Uterus (tissue), 3 donors: ENCODE measurements at regions not wholly inside any gene's neighbourhood (a gene's known extent, or its start where the extent isn't known, plus 50 kb on each side); places are given as distances from the start of the nearest gene placed in this dataset.

Source experiments
- DNase-seq, 2 donors: peaks; one replicate each; pipeline ENCODE4 v3.0.0-alpha.2; 2019 to 2020
- H3K27ac ChIP-seq, 2 donors: fragments of 200-600 bp; sonication (generic); 1 replicate in 1 of 2; 2 replicates in 1 of 2; pipeline ENCODE4 v1.5.1; 2016 to 2018
- H3K27me3 ChIP-seq, 2 donors: fragments of 200-600 bp; sonication (generic); one replicate each; pipeline ENCODE4 v1.5.1; 2018 to 2019; ENCODE audit warnings: control low read depth in 1 of 2
- H3K36me3 ChIP-seq, 2 donors: fragments of 200-600 bp; sonication (generic); one replicate each; pipeline ENCODE4 v1.5.1; 2019; ENCODE audit warnings: control low read depth in 1 of 2
- H3K4me1 ChIP-seq, 2 donors: fragments of 200-600 bp; sonication (generic); one replicate each; pipeline ENCODE4 v1.5.1; 2018 to 2019; ENCODE audit warnings: control low read depth in 1 of 2
- H3K4me3 ChIP-seq, 2 donors: fragments of 200-600 bp; sonication (generic); 1 replicate in 1 of 2; 2 replicates in 1 of 2; pipeline ENCODE4 v1.5.1; 2018 to 2019; ENCODE audit warnings: mild to moderate bottlenecking in 1 of 2
- H3K9me3 ChIP-seq, 2 donors: fragments of 200-600 bp; sonication (generic); one replicate each; pipeline ENCODE4 v1.5.1; 2019; ENCODE audit warnings: control low read depth in 1 of 2
- CTCF ChIP-seq, 4 experiments: fragments of 200-600 bp in 2 of 4; fragments of 450-650 bp in 2 of 4; sonication (generic) in 2 of 4; IDR thresholded peaks; one replicate each; pipeline ENCODE4 v1.5.1; 2016 to 2019; ENCODE audit warnings: antibody characterized with exemption in 4 of 4, mild to moderate bottlenecking in 2 of 4, moderate library complexity in 1 of 4
- POLR2A ChIP-seq, 2 donors: fragments of 450-650 bp; IDR thresholded peaks; one replicate each; pipeline ENCODE4 v1.6.1; 2016; ENCODE audit warnings: antibody characterized with exemption in 2 of 2, mild to moderate bottlenecking in 1 of 2, moderate library complexity in 1 of 2
- intact Hi-C: fragments of 100-400 bp; cut with DNase I; formaldehyde crosslinking; loops from one replicate; pipeline ENCODE4 v1.15.1; 2023; ENCODE audit warnings: low total_unique reads
- donor health status: DM: yes; HTN: yes; CAD: no.

DNA sequence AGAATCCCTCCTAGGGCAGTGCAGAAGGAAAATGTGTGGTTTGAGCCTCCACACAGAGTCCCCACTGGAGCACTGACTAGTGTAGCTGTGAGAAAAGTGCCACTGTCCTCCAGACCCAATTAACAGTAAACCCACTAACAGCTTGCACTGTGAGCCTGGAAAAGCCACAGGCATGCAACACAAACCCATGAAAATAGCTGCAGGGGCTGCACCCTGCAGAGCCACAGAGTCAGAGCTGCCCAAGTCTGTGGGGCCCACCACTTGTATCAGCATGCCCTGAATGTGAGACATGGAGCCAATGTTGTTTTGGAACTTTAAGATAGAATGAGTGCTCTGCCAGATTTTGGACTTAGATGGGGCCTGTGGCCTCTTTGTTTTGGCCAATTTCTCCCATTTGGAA, 119.8 kb upstream of the CDH9 start:
- no peak for DNase-seq
- Histone ChIP-seq H3K4me1 (no peaks in the 10 kb centered on the region), H3K4me3 (no peak overlapping the region), H3K36me3 (peaks cover 0 to 4% of the 10 kb centered on the region in 2 donors), H3K9me3 (no peaks in the 10 kb centered on the region), H3K27me3 (no peaks in the 10 kb centered on the region), H3K27ac (no peak overlapping the region)
- intact Hi-C loops, result no loop called here
- no peak for TF ChIP-seq POLR2A (IDR thresholded peaks at IDR 0.05)
- no peak for TF ChIP-seq CTCF (IDR thresholded peaks at IDR 0.05)

DNA sequence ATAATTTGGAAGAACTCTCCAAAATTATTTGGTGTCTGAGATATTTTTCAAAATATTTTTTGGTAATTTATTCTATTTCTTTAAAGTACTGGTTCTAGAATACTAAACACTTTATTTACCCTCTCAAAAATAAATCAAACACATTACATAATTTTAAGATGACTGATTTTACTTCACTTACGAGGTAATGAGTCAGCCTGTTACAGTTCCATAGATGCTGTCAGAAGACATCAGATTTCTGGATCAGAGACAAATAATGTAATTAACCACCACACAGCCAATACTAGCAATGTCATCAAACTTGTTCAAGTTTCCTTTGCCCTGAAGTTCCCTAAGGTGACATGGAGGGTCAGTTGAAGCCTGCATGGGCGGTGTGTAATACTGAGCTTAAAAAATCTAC, 106.1 kb upstream of the CDH9 start:
- H3K4me1 ChIP-seq, result no peaks in the 10 kb centered on the region
- H3K4me3 ChIP-seq, result no peak overlapping the region
- H3K9me3 ChIP-seq, result no peaks in the 10 kb centered on the region
- no peaks in the 10 kb centered on the region for H3K27me3 ChIP-seq
- no peak for DNase-seq
- H3K36me3 ChIP-seq, result no peaks in the 10 kb centered on the region
- intact Hi-C loops, result no loop called here
- no peak for TF ChIP-seq CTCF (IDR thresholded peaks at IDR 0.05)
- TF ChIP-seq POLR2A (IDR thresholded peaks at IDR 0.05), result no peak
- no peak overlapping the region for H3K27ac ChIP-seq

- no peak for TF ChIP-seq POLR2A (IDR thresholded peaks at IDR 0.05)
- no peak for TF ChIP-seq CTCF (IDR thresholded peaks at IDR 0.05)
- Histone ChIP-seq H3K9me3 (no peaks in the 10 kb centered on the region), H3K27ac (no peak overlapping the region), H3K4me3 (no peak overlapping the region), H3K27me3 (no peaks in the 10 kb centered on the region), H3K36me3 (no peaks in the 10 kb centered on the region), H3K4me1 (no peaks in the 10 kb centered on the region)
- no peak for DNase-seq
- intact Hi-C loops, result no loop called here
These were observed 102.4 kb upstream of the CDH9 start for GRCh38 chr5:27140831-27141230.

DNA sequence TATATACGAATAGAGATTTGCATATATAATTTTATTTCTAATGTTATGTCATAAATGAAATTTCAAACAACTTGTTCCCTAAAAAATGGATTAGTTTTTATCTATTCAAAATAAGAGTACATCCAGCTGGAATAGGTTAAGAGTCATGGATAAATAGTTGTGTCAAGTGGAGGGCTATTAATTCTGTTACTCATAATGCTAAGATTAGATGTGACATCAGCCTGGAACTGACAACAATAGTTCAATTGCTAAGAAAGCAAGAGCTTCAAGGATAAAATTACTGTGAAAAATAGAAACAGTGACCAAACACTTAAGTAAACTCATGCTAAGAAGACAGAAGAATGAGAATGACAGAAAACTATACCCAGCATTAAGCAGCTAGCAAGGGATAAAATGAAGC, 92.2 kb upstream of the CDH9 start:
- Histone ChIP-seq H3K4me1 (no peaks in the 10 kb centered on the region), H3K36me3 (no peaks in the 10 kb centered on the region), H3K27me3 (no peaks in the 10 kb centered on the region), H3K27ac (no peak overlapping the region), H3K9me3 (peaks cover 0 to 2% of the 10 kb centered on the region in 2 donors), H3K4me3 (no peak overlapping the region)
- intact Hi-C loops, result no loop called here
- no peak for DNase-seq
- TF ChIP-seq CTCF (IDR thresholded peaks at IDR 0.05) (no peak), POLR2A (IDR thresholded peaks at IDR 0.05) (no peak)

DNA sequence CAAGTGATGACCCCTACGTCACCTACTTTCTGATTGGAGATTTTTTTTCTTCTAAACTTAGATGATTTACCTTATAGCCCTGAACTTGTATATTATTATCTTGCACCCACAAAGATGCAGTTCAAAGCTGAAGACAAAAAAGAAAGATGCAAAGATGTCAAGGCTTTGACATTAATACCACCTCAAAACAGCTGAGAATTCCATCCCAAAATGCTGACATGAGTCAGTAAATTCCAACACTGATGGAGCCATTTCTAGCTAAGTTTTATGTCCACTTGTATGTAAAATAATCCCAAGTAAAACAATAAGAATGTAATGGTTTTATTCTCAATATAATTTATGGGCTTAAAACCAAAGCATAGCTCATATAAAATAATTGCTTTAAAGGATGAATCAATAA, 91.5 kb upstream of the CDH9 start:
- no peaks in the 10 kb centered on the region for H3K36me3 ChIP-seq
- H3K9me3 ChIP-seq, result peaks cover 0 to 2% of the 10 kb centered on the region in 2 donors
- no peak overlapping the region for H3K27ac ChIP-seq
- no peak for TF ChIP-seq CTCF (IDR thresholded peaks at IDR 0.05)
- DNase-seq, result no peak
- H3K4me3 ChIP-seq, result no peak overlapping the region
- H3K4me1 ChIP-seq, result no peaks in the 10 kb centered on the region
- H3K27me3 ChIP-seq, result no peaks in the 10 kb centered on the region
- intact Hi-C loops, result no loop called here
